Gastrocnemius medialis (tissue), 4 donors: ENCODE measurements at regions not wholly inside any gene's neighbourhood (a gene's known extent, or its start where the extent isn't known, plus 50 kb on each side); places are given as distances from the start of the nearest gene placed in this dataset.

Source experiments
- ATAC-seq, 2 donors: fragments of 150-250 bp; one replicate each; pipeline ENCODE4 v1.9.1; 2016
- DNase-seq, 2 donors: peaks; one replicate each; pipeline ENCODE4 v3.0.0-alpha.2; 2019
- H3K27ac ChIP-seq, 4 donors: fragments of 200-600 bp; sonication (generic); 1 replicate in 1 of 4; 2 replicates in 3 of 4; pipeline ENCODE4 v1.5.1; 2016 to 2018; ENCODE audit warnings: mild to moderate bottlenecking in 2 of 4, moderate library complexity in 1 of 4
- H3K27me3 ChIP-seq, 3 donors: fragments of 200-600 bp; sonication (generic) in 2 of 3; 1 replicate in 1 of 3; 2 replicates in 2 of 3; pipeline versions ENCODE4 v1.5.1 to v1.6.0; 2016 to 2019; ENCODE audit warnings: mild to moderate bottlenecking in 1 of 3, moderate library complexity in 1 of 3
- H3K36me3 ChIP-seq, 2 donors: fragments of 200-600 bp; sonication (generic) in 1 of 2; one replicate each; pipeline ENCODE4 v1.5.1; 2017 to 2018
- H3K4me1 ChIP-seq, 2 donors: fragments of 200-600 bp; sonication (generic) in 1 of 2; one replicate each; pipeline ENCODE4 v1.5.1; 2016 to 2017; ENCODE audit warnings: mild to moderate bottlenecking in 2 of 2
- H3K4me3 ChIP-seq, 4 donors: fragments of 200-600 bp; sonication (generic) in 3 of 4; 1 replicate in 1 of 4; 2 replicates in 3 of 4; pipeline ENCODE4 v1.5.1; 2016 to 2019; ENCODE audit warnings: mild to moderate bottlenecking in 2 of 4
- H3K9me3 ChIP-seq, 3 donors: fragments of 200-600 bp; sonication (generic) in 2 of 3; 1 replicate in 1 of 3; 2 replicates in 2 of 3; pipeline ENCODE4 v1.5.1; 2016 to 2019
- CTCF ChIP-seq, 5 experiments: fragments of 450-650 bp in 3 of 5; fragments of 200-600 bp in 2 of 5; sonication (generic) in 2 of 5; IDR thresholded peaks in 4 of 5; conservative IDR thresholded peaks in 1 of 5; 1 replicate in 4 of 5; 2 replicates in 1 of 5; pipeline ENCODE4 v1.5.1; 2016 to 2019; ENCODE audit warnings: antibody characterized with exemption in 5 of 5, mild to moderate bottlenecking in 3 of 5, moderate library complexity in 3 of 5
- POLR2A ChIP-seq, 2 donors: fragments of 450-650 bp; IDR thresholded peaks; one replicate each; pipeline ENCODE4 v1.6.1; 2017; ENCODE audit warnings: antibody characterized with exemption in 2 of 2, mild to moderate bottlenecking in 2 of 2, moderate library complexity in 2 of 2
- in situ Hi-C, 4 donors: fragments of 200-750 bp; cut with MboI; loops; one replicate each; pipeline versions ENCODE4 v1.15.0 to v1.8.0; 2017; ENCODE audit warnings: low sequenced_read_pairs in 4 of 4
- intact Hi-C: fragments of 100-400 bp; cut with DNase I; formaldehyde crosslinking; loops from one replicate; pipeline ENCODE4 v1.15.1; 2023; ENCODE audit warnings: low total_unique reads

DNA sequence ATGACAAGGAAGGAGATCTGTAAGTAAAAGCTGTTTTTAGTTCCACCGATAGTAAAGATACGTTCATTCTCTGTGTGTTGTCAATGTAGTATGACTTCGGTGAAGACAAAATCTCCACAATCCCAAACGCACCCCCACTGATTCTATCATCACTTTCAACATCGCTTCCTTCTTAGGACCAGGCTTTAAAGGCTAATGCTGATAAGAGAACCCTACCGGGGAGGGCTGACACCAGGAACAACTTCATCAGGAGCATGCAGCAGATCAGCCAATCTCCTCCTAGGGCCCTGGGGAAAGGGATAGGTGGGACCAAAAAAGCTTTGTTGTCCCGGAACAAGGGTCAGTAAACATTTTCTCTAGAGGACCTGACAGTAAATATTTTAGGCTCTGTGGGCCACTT lies 334.1 kb downstream of the VPS13C start:
- intact Hi-C loops = no loop called here
- H3K27ac ChIP-seq = no peak overlapping the region
- H3K36me3 ChIP-seq = no peaks in the 10 kb centered on the region
- DNase-seq = no peak
- no peaks in the 10 kb centered on the region for H3K9me3 ChIP-seq
- no peaks in the 10 kb centered on the region for H3K27me3 ChIP-seq
- TF ChIP-seq CTCF (IDR thresholded peaks at IDR 0.05 in 4 of 5, conservative IDR thresholded peaks at IDR 0.05 in 1 of 5) = no peak
- TF ChIP-seq POLR2A (IDR thresholded peaks at IDR 0.05) = no peak
- no peak for ATAC-seq
- in situ Hi-C loops = no loop called here
- H3K4me1 ChIP-seq = no peaks in the 10 kb centered on the region
- H3K4me3 ChIP-seq = no peak overlapping the region

GRCh38 chr15:61725251-61725650 lies 335.0 kb downstream of the VPS13C start:
- no peak for TF ChIP-seq POLR2A (IDR thresholded peaks at IDR 0.05)
- no peak for TF ChIP-seq CTCF (IDR thresholded peaks at IDR 0.05 in 4 of 5, conservative IDR thresholded peaks at IDR 0.05 in 1 of 5)
- no peaks in the 10 kb centered on the region for H3K36me3 ChIP-seq
- no peak overlapping the region for H3K4me3 ChIP-seq
- intact Hi-C loops = no loop called here
- in situ Hi-C loops = no loop called here
- H3K4me1 ChIP-seq = no peaks in the 10 kb centered on the region
- no peak for DNase-seq
- no peaks in the 10 kb centered on the region for H3K9me3 ChIP-seq
- H3K27ac ChIP-seq = no peak overlapping the region
- no peaks in the 10 kb centered on the region for H3K27me3 ChIP-seq
- no peak for ATAC-seq

DNA sequence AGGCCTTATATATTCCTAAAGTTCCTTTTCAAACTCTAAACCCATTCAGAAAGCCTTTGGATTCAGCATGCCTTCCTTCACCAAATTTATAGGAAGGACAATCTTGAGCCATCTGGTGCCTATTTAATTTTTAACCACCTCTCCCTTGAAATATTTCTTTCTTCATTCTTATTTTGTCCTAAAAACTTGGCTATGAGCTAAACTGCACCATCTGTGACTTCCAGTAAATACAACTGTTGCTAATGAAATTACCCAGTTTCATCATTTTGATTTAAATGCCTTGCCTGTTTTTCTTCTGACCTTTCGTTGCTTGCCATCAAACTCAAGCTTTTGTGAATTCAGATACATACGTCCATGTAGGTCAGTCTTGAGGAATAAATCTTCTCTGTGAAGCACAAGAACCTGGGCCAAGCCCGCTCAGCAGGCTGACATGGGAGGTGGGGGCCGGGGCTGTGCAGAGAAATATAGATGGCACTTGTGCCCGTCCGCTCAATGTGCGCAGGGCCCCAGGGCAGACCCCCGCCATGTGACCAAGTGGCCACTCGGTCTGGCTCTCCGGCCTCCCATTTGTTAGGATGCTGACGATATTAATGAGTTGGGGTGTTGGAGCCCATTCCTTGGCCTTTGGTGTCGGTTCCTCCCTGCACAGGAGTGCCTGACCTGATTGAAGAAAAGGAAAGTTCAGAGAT lies 335.9 kb downstream of the VPS13C start:
- H3K36me3 ChIP-seq = no peaks in the 10 kb centered on the region
- no peak overlapping the region for H3K27ac ChIP-seq
- no peaks in the 10 kb centered on the region for H3K27me3 ChIP-seq
- intact Hi-C loops (no loop called here), in situ Hi-C loops (no loop called here)
- ATAC-seq (no peak), DNase-seq (no peak)
- H3K9me3 ChIP-seq = no peaks in the 10 kb centered on the region
- no peaks in the 10 kb centered on the region for H3K4me1 ChIP-seq
- H3K4me3 ChIP-seq = no peak overlapping the region
- TF ChIP-seq POLR2A (IDR thresholded peaks at IDR 0.05) (no peak), CTCF (IDR thresholded peaks at IDR 0.05 in 4 of 5, conservative IDR thresholded peaks at IDR 0.05 in 1 of 5) (no peak)

- TF ChIP-seq CTCF (IDR thresholded peaks at IDR 0.05 in 4 of 5, conservative IDR thresholded peaks at IDR 0.05 in 1 of 5) = no peak
- no peak for TF ChIP-seq POLR2A (IDR thresholded peaks at IDR 0.05)
- Histone ChIP-seq H3K4me3 (no peak overlapping the region), H3K27ac (no peak overlapping the region), H3K9me3 (no peaks in the 10 kb centered on the region), H3K36me3 (no peaks in the 10 kb centered on the region), H3K4me1 (no peaks in the 10 kb centered on the region), H3K27me3 (no peaks in the 10 kb centered on the region)
- ATAC-seq (no peak), DNase-seq (no peak)
- in situ Hi-C loops = no loop called here
- intact Hi-C loops = no loop called here
Observed at GRCh38 chr15:61721418-61721817, 338.8 kb downstream of the VPS13C start.

DNA sequence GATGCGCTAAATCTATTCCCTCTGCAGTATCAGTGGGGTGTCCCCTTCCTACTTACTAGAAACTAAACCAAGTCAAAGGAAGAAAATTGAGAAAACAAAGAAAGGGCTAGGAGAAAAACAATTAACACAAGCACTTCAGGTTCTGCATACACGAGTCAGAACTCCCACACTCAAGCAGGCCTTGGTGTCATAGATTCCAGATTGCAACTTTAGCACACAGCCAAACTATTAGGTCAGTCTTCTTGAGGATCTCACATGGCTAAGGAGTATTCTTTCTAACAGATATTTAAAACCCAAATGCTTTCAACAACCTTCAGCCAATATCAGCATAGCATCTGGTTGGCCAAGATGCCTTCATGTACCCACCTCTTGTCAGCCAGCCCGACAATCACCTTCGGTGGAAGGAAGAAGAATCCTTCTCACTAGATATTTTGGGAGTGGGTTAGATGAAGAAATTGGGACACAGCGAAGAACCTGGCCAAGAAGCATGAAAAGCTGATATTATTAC lies 340.0 kb downstream of the VPS13C start:
- H3K9me3 ChIP-seq = no peaks in the 10 kb centered on the region

More for the DNA sequence above, 340.0 kb downstream of the VPS13C start:
- Histone ChIP-seq H3K27ac (no peak overlapping the region), H3K4me1 (no peaks in the 10 kb centered on the region), H3K4me3 (no peak overlapping the region), H3K36me3 (no peaks in the 10 kb centered on the region), H3K27me3 (no peaks in the 10 kb centered on the region)
- DNase-seq = no peak
- in situ Hi-C loops = no loop called here
- TF ChIP-seq CTCF (IDR thresholded peaks at IDR 0.05 in 4 of 5, conservative IDR thresholded peaks at IDR 0.05 in 1 of 5) = no peak
- no peak for TF ChIP-seq POLR2A (IDR thresholded peaks at IDR 0.05)
- ATAC-seq = peak; percentile 24 to 50
- intact Hi-C loops = no loop called here
